ENCODE measurements at regions not wholly inside any gene's neighbourhood (a gene's known extent, or its start where the extent isn't known, plus 50 kb on each side); places are given as distances from the start of the nearest gene placed in this dataset.

GRCh38 chr18:56433919-56434318 lies 204.5 kb downstream of the TXNL1 start:
- TF ChIP-seq CREB5 (CRISPR knock-in tag; IDR thresholded peaks at IDR 0.05; ENCODE audit: low read depth): no peak
- no peak for TF ChIP-seq POU6F1 (CRISPR knock-in tag; IDR thresholded peaks at IDR 0.05; ENCODE audit: borderline replicate concordance, low read depth)
- no peak for TF ChIP-seq CSRNP3 (CRISPR knock-in tag; IDR thresholded peaks at IDR 0.05)
- no peak for TF ChIP-seq ARNTL (CRISPR knock-in tag; IDR thresholded peaks at IDR 0.05; ENCODE audit: borderline replicate concordance, low read depth)
- no peak for ATAC-seq

GRCh38 chr18:56431551-56431950 lies 206.8 kb downstream of the TXNL1 start:
- TF ChIP-seq ISL1 (CRISPR knock-in tag; IDR thresholded peaks at IDR 0.05) (no peak), TOX (CRISPR knock-in tag; IDR thresholded peaks at IDR 0.05; ENCODE audit: borderline replicate concordance) (no peak), ESRRG (CRISPR knock-in tag; IDR thresholded peaks at IDR 0.05) (no peak), SNAI2 (CRISPR knock-in tag; IDR thresholded peaks at IDR 0.05) (no peak), ZNF565 (CRISPR knock-in tag; conservative IDR thresholded peaks at IDR 0.05; ENCODE audit: low read depth) (no peak), TCF4 (CRISPR knock-in tag; IDR thresholded peaks at IDR 0.05; ENCODE audit: borderline replicate concordance) (no peak), ZC3H10 (CRISPR knock-in tag; IDR thresholded peaks at IDR 0.05) (no peak), BACH2 (CRISPR knock-in tag; IDR thresholded peaks at IDR 0.05; ENCODE audit: borderline replicate concordance) (no peak), GLIS3 (CRISPR knock-in tag; IDR thresholded peaks at IDR 0.05) (no peak), CSRNP3 (CRISPR knock-in tag; IDR thresholded peaks at IDR 0.05) (no peak), ZNF8 (CRISPR knock-in tag; IDR thresholded peaks at IDR 0.05) (no peak), PATZ1 (CRISPR knock-in tag; IDR thresholded peaks at IDR 0.05; ENCODE audit: borderline replicate concordance) (no peak), PPARA (CRISPR knock-in tag; IDR thresholded peaks at IDR 0.05; ENCODE audit: borderline replicate concordance) (no peak), OSR1 (CRISPR knock-in tag; IDR thresholded peaks at IDR 0.05) (no peak), POU6F1 (CRISPR knock-in tag; IDR thresholded peaks at IDR 0.05; ENCODE audit: borderline replicate concordance, low read depth) (no peak), CREB5 (CRISPR knock-in tag; IDR thresholded peaks at IDR 0.05; ENCODE audit: low read depth) (no peak), ZNF70 (CRISPR knock-in tag; IDR thresholded peaks at IDR 0.05) (no peak), ZFP30 (CRISPR knock-in tag; IDR thresholded peaks at IDR 0.05) (no peak), CSDC2 (CRISPR knock-in tag; IDR thresholded peaks at IDR 0.05) (no peak)
- no peak for ATAC-seq

Measured in SK-N-SH treated with all-trans-retinoic acid at 6 μM for 48 hours (cell line).